Left ventricle myocardium inferior (tissue), 1 donor: ENCODE measurements at regions not wholly inside any gene's neighbourhood (a gene's known extent, or its start where the extent isn't known, plus 50 kb on each side); places are given as distances from the start of the nearest gene placed in this dataset.
"Not testable (repeated sequence)": the region's sequence is repeated elsewhere in the genome, so short reads cannot be mapped to it uniquely, and the experiment has no call there.

Experiments used
- DNase-seq: peaks from one replicate; pipeline ENCODE4 v3.0.0-alpha.2; 2020
- H3K27ac ChIP-seq: fragments of 200-600 bp; replicated peaks from 2 replicates; pipeline ENCODE4 v1.8.0; 2021
- H3K27me3 ChIP-seq: fragments of 200-600 bp; 2 replicates; pipeline ENCODE4 v1.8.0; 2021; ENCODE audit warnings: low read depth
- H3K36me3 ChIP-seq: fragments of 200-600 bp; 2 replicates; pipeline ENCODE4 v1.8.0; 2021
- H3K4me1 ChIP-seq: fragments of 200-600 bp; 2 replicates; pipeline ENCODE4 v1.8.0; 2021
- H3K4me3 ChIP-seq: fragments of 200-600 bp; 2 replicates; pipeline ENCODE4 v1.8.0; 2021; ENCODE audit warnings: mild to moderate bottlenecking, moderate library complexity
- H3K9me3 ChIP-seq: fragments of 200-600 bp; replicated peaks from 2 replicates; pipeline ENCODE4 v1.8.0; 2021
- intact Hi-C: fragments of 100-400 bp; cut with micrococcal nuclease; formaldehyde crosslinking; loops from one replicate; pipeline ENCODE4 v1.11.0; 2022
- donor health status: DM: no; HTN: yes; CAD: no; lungs with severe emphysema.

- H3K4me3 ChIP-seq, H3K27ac ChIP-seq, H3K4me1 ChIP-seq, H3K36me3 ChIP-seq, H3K9me3 ChIP-seq, intact Hi-C loops, H3K27me3 ChIP-seq, DNase-seq: not testable (repeated sequence)
Observed at GRCh38 chr21:9978371-9978770, 543.0 kb upstream of the TPTE start.

GRCh38 chr21:9997507-9997906 is 523.9 kb upstream of the TPTE start:
- H3K36me3 ChIP-seq, H3K27me3 ChIP-seq, intact Hi-C loops, H3K27ac ChIP-seq, DNase-seq, H3K4me3 ChIP-seq, H3K4me1 ChIP-seq: not testable (repeated sequence)
- peaks cover 18% of the 10 kb centered on the region for H3K9me3 ChIP-seq

- H3K9me3 ChIP-seq, result peaks cover 51% of the 10 kb centered on the region
- intact Hi-C loops, H3K27ac ChIP-seq, DNase-seq, H3K36me3 ChIP-seq, H3K4me1 ChIP-seq, H3K27me3 ChIP-seq, H3K4me3 ChIP-seq: not testable (repeated sequence)
Observed at GRCh38 chr21:10002762-10003313, 518.5 kb upstream of the TPTE start.

- H3K27me3 ChIP-seq, H3K27ac ChIP-seq, H3K36me3 ChIP-seq, DNase-seq, intact Hi-C loops, H3K4me3 ChIP-seq, H3K4me1 ChIP-seq: not testable (repeated sequence)
- H3K9me3 ChIP-seq, result peaks cover 43% of the 10 kb centered on the region
Observed at GRCh38 chr21:10005791-10006190, 515.6 kb upstream of the TPTE start.

GRCh38 chr21:10016991-10017390 is 504.4 kb upstream of the TPTE start:
- DNase-seq, H3K27ac ChIP-seq, H3K36me3 ChIP-seq, H3K4me1 ChIP-seq, intact Hi-C loops, H3K4me3 ChIP-seq, H3K27me3 ChIP-seq: not testable (repeated sequence)
- peaks cover 21% of the 10 kb centered on the region for H3K9me3 ChIP-seq

GRCh38 chr21:10017757-10018156 is 503.6 kb upstream of the TPTE start:
- H3K27me3 ChIP-seq, H3K4me1 ChIP-seq, H3K4me3 ChIP-seq, intact Hi-C loops, DNase-seq, H3K27ac ChIP-seq, H3K36me3 ChIP-seq: not testable (repeated sequence)
- H3K9me3 ChIP-seq, result peaks cover 29% of the 10 kb centered on the region

- H3K4me3 ChIP-seq, DNase-seq, intact Hi-C loops, H3K27ac ChIP-seq, H3K27me3 ChIP-seq, H3K4me1 ChIP-seq, H3K36me3 ChIP-seq: not testable (repeated sequence)
- peaks cover 40% of the 10 kb centered on the region for H3K9me3 ChIP-seq
Observed at GRCh38 chr21:10021462-10021861, 499.9 kb upstream of the TPTE start.

- H3K9me3 ChIP-seq, result peaks cover 35% of the 10 kb centered on the region
- intact Hi-C loops, DNase-seq, H3K4me3 ChIP-seq, H3K4me1 ChIP-seq, H3K27ac ChIP-seq, H3K27me3 ChIP-seq, H3K36me3 ChIP-seq: not testable (repeated sequence)
Observed at GRCh38 chr21:10022745-10023144, 498.6 kb upstream of the TPTE start.
